GM12872 (cell line): ENCODE measurements at regions not wholly inside any gene's neighbourhood (a gene's known extent, or its start where the extent isn't known, plus 50 kb on each side); places are given as distances from the start of the nearest gene placed in this dataset.

Source experiments
- TF ChIP-seq, protein P1 (sequence below): IDR thresholded peaks from 3 replicates; pipeline ENCODE4 v1.5.1; 2011; ENCODE audit warnings: low read depth, mild to moderate bottlenecking, low read length, moderate library complexity; ENCODE audit not compliant: insufficient read depth

DNA sequence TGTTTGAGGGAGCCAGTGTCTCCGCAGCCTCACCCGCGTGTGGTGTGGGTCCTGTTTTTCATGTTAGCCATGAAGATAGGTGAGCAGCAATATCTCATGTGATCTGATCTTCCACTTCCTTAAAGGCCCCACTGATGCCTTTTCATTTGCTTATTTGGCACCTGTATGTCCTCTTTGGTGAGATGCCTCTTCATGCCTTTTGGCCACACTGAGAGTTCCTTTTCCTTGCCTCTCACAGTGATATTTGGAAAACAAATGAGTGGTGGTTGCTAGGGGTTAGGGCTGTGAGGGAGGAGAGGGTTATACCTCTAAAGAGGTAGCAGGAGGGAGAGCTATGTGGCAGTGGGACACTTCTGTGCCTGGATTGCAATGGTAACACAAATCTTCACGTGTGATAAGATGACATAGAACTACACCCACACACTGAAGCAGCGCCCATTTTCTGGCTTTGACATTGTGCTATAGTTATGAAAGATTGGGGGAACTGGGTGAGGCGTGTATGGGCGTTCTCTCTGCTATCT is 90.4 kb upstream of the TNS3 start:
- TF ChIP-seq, protein P1, sequence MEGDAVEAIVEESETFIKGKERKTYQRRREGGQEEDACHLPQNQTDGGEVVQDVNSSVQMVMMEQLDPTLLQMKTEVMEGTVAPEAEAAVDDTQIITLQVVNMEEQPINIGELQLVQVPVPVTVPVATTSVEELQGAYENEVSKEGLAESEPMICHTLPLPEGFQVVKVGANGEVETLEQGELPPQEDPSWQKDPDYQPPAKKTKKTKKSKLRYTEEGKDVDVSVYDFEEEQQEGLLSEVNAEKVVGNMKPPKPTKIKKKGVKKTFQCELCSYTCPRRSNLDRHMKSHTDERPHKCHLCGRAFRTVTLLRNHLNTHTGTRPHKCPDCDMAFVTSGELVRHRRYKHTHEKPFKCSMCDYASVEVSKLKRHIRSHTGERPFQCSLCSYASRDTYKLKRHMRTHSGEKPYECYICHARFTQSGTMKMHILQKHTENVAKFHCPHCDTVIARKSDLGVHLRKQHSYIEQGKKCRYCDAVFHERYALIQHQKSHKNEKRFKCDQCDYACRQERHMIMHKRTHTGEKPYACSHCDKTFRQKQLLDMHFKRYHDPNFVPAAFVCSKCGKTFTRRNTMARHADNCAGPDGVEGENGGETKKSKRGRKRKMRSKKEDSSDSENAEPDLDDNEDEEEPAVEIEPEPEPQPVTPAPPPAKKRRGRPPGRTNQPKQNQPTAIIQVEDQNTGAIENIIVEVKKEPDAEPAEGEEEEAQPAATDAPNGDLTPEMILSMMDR, result no peak

DNA sequence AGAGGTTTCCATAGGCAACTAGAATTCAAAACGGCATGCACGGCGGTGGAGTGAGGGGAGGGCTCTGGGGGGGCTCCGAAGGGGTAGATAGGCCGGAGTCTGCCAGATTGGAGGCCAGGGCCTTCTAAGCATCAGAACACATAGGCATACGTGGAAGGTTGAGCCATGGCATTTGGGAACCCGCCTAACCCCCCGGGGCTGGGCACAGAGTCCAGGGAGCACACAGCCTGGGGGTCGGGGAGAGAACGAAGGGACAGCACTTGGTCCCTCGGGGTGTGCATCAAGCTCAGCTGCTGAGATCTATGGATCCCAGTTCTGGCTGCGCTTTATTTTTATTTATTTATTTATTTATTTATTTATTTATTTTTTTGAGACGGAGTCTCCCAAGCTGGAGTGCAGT is 89.4 kb upstream of the TNS3 start:
- TF ChIP-seq, protein P1, result no peak

DNA sequence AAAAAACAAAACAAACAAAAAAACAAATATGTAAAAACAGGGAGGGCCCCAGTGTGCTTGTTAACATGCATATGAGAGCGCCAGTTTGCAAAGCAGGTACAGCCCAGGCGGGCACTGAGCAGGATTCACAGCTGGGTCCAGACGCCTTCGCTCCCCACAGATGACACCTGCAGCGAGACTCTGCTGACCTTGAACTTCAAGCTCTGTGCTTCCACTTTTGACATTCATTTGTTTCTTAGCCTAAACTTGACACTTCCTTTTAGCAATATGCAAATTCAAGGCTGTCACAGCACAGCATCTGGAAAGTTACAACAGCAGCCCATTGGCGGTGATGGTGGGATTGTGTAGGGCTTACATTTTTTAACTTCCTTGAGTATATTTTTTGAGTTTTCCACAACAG is 88.8 kb upstream of the TNS3 start:
- TF ChIP-seq, protein P1, result no peak

DNA sequence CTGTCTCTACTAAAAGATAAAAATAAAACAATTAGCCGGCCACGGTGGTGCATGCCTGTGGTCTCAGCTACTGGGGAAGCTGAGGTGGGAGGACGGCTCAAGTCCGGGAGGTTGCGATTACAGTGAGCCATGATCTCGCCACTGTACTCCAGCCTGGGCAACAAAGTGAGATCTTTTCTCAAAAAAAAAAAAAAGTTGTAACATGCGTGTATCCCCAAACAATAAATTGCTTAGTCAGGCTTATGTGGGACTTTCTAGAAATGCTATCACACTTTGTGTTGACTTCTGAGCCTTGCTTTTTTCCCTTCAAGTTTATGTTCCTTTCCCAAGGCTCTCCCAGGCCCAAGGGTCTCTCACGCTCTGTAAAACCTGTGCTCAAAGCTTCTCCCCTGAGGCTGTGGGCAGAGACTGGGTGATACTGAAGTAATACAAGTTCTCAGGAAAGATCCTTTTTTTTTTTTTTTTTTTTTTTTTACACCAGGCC is 88.0 kb upstream of the TNS3 start:
- TF ChIP-seq, protein P1, result no peak

DNA sequence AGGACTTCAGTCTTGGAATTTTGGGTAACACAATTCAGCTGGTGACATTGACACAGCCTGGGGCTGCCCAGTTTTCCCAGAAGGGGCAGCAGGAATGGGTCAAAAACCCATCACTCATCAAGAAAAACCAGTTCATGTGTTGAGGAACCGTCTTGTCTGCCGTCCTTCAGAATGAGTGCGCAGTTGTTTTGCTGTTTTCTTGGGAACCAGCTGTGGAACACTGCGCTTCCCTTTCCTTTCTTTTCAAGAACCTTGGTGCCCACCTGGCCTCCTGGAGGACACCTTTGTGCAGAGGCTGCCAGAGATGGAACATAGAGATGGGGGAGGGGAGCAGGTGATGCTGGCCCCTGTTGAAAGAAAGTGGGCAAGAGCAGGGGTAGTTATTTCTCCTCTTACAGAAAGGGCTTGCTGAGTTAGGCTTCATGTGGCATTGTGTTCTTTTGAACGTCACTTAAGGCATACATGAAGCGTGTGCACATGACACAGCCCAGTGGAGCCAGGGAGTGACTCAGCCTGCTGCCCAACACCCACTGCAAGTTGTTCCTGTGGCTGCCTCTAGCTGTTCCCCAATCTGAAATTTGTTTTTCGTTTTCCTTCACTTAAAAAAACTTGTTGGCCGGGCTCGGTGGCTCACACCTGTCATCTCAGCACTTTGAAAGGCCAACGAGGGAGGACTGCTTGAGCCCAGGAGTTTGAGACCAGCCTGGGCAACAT is 87.4 kb upstream of the TNS3 start:
- TF ChIP-seq, protein P1, result 0 out of 3 replicates have a peak, but pooled peaks have one; percentile 11

DNA sequence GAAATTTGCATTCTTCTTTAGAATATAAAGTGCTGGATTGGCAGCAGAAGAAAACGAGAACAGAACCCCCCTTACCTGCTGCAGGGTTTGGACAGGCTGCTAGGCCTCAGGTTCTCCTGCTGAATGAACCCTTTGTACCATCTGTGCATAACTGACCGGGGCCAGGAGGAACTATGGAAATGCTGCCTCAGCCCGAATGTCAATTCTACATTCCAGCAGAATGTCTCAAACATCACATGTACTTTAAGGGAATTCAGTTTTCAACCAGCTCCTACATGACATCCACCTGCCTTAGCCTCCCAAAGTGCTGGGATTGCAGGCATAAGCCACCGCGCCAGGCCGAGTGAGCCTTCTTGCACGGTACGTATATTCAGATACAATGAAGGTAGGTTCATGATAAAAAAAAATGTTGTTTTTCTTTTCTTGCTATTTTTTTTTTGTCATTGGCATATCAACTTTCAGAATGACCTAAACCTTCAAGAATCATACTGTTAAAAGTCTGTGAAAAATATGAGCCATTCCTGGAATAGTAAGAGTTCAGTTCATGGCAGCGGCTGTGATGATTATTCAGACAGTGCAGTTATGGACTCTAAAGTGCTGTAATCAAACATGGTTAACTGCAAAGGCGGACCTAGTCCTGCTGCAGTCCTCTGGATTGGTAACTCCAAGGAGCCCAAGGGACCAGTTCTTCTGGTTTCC is 84.4 kb upstream of the TNS3 start:
- TF ChIP-seq, protein P1, result no peak

DNA sequence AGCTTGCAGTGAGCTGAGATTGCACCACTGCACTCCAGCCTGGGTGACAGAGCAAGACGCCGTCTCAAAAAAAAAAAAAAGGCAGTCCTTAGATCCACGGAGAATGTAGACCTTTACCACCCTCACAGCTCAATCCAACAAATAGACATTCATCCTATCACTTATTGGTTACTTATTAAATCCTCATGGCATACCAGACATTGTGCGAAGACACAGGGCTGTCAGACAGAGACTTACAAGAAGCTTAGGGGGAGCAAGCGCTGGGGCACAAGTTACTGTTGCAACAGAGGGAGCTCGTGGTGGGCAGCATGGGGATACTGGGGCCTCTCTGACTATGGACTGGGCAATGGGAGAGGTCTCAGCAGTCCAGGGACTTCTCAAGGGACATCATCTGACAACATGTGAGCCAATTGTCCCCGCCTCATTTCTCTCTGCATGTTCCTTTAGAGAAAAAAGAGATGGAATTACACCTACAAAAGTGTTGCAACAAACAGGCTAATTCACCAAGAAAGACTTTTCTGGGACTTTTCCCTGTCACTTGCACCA is 82.8 kb upstream of the TNS3 start:
- TF ChIP-seq, protein P1, result no peak
